PFSK-1 (cell line): ENCODE measurements at regions not wholly inside any gene's neighbourhood (a gene's known extent, or its start where the extent isn't known, plus 50 kb on each side); places are given as distances from the start of the nearest gene placed in this dataset.

Source experiments
- POLR2AphosphoS5 ChIP-seq: IDR thresholded peaks from 2 replicates; pipeline ENCODE4 v1.6.1; 2012; ENCODE audit warnings: low read depth, mild to moderate bottlenecking, control low read depth, low read length, moderate library complexity
- REST ChIP-seq, 2 experiments: IDR thresholded peaks; 2 replicates each; pipeline versions ENCODE4 v1.6.1 to v1.8.0; 2011 to 2012; ENCODE audit warnings: low read depth in 2 of 2, low read length in 2 of 2, control low read depth in 1 of 2, inconsistent platforms in 1 of 2, mild to moderate bottlenecking in 1 of 2, moderate library complexity in 1 of 2; ENCODE audit not compliant: insufficient read depth in 1 of 2

- TF ChIP-seq POLR2AphosphoS5: no peak
- no peak for TF ChIP-seq REST (IDR thresholded peaks at IDR 0.05; ENCODE audit: insufficient read depth in 1 of 2, low read depth in 2 of 2, low read length in 2 of 2)
Measured at GRCh38 chr4:4778554-4778953, 80.9 kb upstream of the MSX1 start.
